ENCODE measurements at regions not wholly inside any gene's neighbourhood (a gene's known extent, or its start where the extent isn't known, plus 50 kb on each side); places are given as distances from the start of the nearest gene placed in this dataset.

DNA sequence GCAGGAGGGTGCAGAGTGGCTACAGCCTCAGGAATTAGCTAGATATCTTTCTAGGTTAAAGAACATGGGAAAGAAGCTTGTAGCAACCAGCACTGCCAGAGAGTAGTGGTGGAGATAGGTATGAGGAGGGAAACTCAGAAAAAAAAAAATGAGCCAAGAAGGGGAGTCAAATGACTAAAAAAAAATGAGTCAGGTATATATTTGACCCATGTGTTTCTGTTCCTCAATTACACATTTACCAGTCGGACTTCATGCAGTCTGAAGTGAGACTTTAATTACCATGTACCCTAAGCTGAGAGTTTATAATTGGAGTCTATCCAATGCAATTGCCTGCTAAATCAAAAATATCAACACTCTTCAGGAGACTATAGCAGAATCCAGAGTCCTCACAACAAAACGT lies 964.6 kb downstream of the HACE1 start:
- TF ChIP-seq, protein P1, sequence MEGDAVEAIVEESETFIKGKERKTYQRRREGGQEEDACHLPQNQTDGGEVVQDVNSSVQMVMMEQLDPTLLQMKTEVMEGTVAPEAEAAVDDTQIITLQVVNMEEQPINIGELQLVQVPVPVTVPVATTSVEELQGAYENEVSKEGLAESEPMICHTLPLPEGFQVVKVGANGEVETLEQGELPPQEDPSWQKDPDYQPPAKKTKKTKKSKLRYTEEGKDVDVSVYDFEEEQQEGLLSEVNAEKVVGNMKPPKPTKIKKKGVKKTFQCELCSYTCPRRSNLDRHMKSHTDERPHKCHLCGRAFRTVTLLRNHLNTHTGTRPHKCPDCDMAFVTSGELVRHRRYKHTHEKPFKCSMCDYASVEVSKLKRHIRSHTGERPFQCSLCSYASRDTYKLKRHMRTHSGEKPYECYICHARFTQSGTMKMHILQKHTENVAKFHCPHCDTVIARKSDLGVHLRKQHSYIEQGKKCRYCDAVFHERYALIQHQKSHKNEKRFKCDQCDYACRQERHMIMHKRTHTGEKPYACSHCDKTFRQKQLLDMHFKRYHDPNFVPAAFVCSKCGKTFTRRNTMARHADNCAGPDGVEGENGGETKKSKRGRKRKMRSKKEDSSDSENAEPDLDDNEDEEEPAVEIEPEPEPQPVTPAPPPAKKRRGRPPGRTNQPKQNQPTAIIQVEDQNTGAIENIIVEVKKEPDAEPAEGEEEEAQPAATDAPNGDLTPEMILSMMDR (IDR thresholded peaks at IDR 0.05): no peak
- TF ChIP-seq, protein P2, sequence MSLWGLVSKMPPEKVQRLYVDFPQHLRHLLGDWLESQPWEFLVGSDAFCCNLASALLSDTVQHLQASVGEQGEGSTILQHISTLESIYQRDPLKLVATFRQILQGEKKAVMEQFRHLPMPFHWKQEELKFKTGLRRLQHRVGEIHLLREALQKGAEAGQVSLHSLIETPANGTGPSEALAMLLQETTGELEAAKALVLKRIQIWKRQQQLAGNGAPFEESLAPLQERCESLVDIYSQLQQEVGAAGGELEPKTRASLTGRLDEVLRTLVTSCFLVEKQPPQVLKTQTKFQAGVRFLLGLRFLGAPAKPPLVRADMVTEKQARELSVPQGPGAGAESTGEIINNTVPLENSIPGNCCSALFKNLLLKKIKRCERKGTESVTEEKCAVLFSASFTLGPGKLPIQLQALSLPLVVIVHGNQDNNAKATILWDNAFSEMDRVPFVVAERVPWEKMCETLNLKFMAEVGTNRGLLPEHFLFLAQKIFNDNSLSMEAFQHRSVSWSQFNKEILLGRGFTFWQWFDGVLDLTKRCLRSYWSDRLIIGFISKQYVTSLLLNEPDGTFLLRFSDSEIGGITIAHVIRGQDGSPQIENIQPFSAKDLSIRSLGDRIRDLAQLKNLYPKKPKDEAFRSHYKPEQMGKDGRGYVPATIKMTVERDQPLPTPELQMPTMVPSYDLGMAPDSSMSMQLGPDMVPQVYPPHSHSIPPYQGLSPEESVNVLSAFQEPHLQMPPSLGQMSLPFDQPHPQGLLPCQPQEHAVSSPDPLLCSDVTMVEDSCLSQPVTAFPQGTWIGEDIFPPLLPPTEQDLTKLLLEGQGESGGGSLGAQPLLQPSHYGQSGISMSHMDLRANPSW (CRISPR knock-in tag; conservative IDR thresholded peaks at IDR 0.05; ENCODE audit: low read depth): no peak
- TF ChIP-seq ATF1 (CRISPR knock-in tag; IDR thresholded peaks at IDR 0.05) (no peak), NFYB (CRISPR knock-in tag; conservative IDR thresholded peaks at IDR 0.05; ENCODE audit: low read depth) (no peak), SMAD3 (CRISPR knock-in tag; IDR thresholded peaks at IDR 0.05; ENCODE audit: borderline replicate concordance) (no peak)
- TF ChIP-seq, protein P3, sequence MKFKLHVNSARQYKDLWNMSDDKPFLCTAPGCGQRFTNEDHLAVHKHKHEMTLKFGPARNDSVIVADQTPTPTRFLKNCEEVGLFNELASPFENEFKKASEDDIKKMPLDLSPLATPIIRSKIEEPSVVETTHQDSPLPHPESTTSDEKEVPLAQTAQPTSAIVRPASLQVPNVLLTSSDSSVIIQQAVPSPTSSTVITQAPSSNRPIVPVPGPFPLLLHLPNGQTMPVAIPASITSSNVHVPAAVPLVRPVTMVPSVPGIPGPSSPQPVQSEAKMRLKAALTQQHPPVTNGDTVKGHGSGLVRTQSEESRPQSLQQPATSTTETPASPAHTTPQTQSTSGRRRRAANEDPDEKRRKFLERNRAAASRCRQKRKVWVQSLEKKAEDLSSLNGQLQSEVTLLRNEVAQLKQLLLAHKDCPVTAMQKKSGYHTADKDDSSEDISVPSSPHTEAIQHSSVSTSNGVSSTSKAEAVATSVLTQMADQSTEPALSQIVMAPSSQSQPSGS (CRISPR knock-in tag; IDR thresholded peaks at IDR 0.05; ENCODE audit: borderline replicate concordance, low read depth): no peak

All from WTC11 (cell line).